ENCODE measurements at regions not wholly inside any gene's neighbourhood (a gene's known extent, or its start where the extent isn't known, plus 50 kb on each side); places are given as distances from the start of the nearest gene placed in this dataset.

- no peak for DNase-seq (ENCODE audit: low spot score)
These were observed 265.9 kb downstream of the TJP1 start for GRCh38 chr15:29556380-29556779.

GRCh38 chr15:29554531-29554930 lies 267.7 kb downstream of the TJP1 start:
- no peak for DNase-seq (ENCODE audit: low spot score)

- DNase-seq (ENCODE audit: low spot score): no peak
These were observed 271.3 kb downstream of the TJP1 start for GRCh38 chr15:29550834-29551465.

DNA sequence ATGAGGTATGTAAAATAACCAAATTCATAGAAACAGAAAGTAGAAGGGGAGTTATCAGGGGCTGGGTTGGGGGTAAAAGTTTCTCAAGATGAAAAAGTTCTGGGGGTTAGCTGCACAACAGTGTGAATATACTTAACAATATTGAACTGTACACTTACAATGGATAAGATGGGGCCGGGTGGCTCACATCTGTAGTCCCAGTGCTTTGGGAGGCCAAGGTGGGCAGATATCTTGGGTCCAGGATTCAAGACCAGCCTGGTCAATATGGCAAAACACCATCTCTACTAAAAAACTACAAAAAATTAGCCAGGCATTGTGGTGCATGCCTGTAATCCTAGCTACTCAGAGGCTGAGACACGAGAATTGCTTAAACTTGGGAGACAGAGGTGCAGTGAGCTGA lies 274.3 kb downstream of the TJP1 start:
- DNase-seq (ENCODE audit: low spot score): no peak

DNA sequence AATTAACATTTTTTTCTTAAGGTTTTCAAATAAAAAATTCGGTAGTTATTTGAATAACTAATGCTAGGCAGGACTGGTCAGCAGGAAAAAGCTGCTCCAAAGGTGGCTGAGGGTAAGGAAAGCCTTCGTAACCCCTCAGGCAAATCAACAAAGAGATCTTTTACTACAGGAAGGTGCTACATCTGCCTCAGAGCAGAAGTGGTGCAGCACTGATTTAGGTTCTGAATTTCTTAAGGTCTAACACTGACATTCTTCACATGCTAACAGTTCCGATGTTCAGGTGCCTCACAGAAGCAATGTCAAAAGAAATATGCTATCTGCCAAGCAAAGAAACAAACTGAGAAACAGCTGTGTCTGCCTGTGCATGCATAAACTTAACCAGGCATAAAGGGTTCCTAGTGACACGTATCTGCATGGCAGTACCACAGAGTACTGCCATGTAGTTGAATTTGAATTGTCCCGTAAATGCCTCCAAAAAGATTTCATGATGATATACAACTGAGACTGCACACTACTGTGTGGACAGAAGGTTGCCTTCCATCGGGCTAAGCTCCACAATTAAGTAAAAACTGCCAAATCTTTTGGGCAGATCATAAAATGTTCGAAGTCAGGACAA lies 275.0 kb upstream of the NSMCE3 start:
- no peak for DNase-seq (ENCODE audit: low spot score)

DNA sequence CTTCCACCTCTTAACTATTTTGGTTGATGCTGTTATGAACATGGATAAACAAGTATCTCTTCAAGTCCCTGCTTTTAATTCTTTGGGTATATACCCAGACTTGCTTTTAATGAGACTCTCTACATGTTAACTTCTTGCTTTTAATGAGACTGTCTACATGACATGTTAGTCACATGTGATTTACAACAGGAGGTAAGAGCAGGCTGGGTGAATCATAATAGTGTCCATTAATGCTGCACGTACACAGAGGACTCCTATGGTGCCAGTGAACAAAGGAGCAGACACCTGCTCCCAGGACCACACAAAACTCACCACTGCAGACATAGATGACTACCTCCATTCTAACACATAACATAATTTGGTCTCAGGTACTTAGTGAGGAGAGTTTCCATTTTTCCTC lies 273.4 kb upstream of the NSMCE3 start:
- DNase-seq (ENCODE audit: low spot score): no peak

DNA sequence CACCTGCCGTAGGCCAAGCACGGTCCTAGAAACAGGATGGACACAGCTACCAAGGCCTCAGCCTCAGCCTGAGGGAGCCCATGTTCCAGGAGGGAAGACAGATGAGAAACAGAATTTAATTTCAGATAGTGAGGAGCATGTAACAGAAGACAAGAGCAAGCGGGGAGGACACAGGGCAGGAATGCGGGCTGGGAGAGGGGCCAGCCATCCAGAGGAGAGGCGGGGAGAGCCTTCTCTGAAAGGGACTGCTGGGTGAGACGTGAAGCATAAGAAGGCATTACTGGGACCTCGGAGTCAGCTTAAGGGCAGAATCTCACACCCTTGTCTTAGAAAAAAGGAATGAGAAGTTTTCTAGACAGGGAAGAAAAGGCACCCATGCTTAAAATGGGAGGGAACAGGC lies 271.7 kb upstream of the NSMCE3 start:
- no peak for DNase-seq (ENCODE audit: low spot score)

- DNase-seq (ENCODE audit: low spot score): no peak
These were observed 270.9 kb upstream of the NSMCE3 start for GRCh38 chr15:29540479-29540878.

DNA sequence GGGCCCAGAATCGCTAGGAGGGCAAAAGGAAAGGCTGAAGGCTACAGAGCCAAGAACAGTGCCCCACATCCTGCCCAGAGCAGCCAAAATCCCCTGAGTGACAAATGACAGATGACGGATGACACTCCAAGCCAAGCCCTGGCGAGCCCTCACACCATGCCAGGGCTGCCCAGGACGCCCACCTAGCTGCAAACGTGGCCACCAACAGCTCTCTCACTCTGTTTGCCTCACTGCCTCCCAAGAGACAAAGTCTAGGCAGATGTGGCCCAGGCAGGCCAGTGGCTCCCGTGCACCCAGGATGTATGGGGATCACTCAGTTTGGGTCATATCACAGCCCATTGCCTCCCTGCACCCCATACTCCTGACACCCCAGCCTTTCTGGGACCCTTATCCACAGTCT lies 270.1 kb upstream of the NSMCE3 start:
- no peak for DNase-seq (ENCODE audit: low spot score)

- DNase-seq (ENCODE audit: low spot score): no peak
These were observed 268.4 kb upstream of the NSMCE3 start for GRCh38 chr15:29538044-29538443.

DNA sequence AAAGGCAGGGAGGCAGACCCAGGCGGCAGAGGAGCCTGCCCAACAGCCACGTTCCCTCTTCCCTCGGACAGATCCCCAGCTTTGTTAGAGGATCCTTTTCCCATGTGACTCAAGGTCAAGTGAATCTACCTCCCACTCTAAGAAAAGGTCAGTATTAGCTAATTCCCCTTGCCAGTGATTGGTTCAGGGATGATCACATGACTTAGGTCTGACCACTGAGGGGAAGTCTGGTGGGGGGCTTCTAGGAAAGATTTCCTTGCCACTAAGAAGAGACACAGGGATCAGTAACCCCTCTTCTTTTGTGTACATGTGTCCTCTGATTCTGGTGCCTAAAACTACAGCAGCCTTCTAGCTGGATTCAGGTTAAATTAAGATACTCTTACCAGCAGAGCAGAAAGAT lies 266.3 kb upstream of the NSMCE3 start:
- no peak for DNase-seq (ENCODE audit: low spot score)

- DNase-seq (ENCODE audit: low spot score): no peak
These were observed 264.8 kb upstream of the NSMCE3 start for GRCh38 chr15:29534378-29534777.

DNA sequence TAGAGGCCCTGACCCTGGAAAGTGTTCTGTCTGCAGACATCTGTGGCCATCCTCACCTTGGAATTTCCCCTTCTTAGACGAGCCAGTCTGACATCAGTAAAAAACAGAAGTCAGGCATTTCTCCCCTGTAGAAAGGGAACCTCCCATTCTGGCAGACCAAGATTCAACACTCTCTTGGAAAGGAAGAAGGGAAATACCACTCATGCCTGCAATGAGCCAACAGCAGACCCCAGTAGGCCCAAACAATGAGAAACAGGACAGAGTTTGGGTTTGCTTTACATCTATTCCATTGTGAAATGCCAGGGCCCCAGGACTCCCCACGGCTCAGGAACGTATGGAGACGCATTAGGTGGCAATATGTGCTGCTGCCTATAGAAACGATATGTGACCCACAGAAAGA lies 264.0 kb upstream of the NSMCE3 start:
- DNase-seq (ENCODE audit: low spot score): no peak

GRCh38 chr15:29532296-29532695 lies 262.7 kb upstream of the NSMCE3 start:
- no peak for DNase-seq (ENCODE audit: low spot score)

- DNase-seq (ENCODE audit: low spot score): no peak
These were observed 261.3 kb upstream of the NSMCE3 start for GRCh38 chr15:29530966-29531365.

DNA sequence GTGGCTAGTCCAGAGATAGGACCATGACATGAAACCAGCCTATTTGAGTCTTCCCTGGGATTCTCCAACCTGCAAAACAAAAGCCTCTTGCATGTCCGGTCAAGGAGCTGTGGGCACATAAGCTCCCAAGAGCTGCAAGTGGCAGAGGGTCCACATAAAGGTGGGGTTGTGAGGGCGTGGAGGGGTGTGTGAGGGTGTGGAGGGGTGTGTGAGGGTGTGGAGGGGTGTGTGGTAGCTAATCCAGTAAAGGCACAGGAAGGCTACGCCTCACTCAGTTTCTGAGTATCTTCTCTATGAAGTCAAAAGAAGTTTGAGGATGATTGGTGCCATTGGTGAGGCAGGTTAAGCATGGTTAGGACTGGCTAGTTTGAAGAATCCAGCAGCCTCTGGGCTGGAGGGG lies 259.4 kb upstream of the NSMCE3 start:
- DNase-seq (ENCODE audit: low spot score): no peak

GRCh38 chr15:29528276-29528675 lies 258.7 kb upstream of the NSMCE3 start:
- no peak for DNase-seq (ENCODE audit: low spot score)

- DNase-seq (ENCODE audit: low spot score): no peak
These were observed 257.2 kb upstream of the NSMCE3 start for GRCh38 chr15:29526802-29527201.

- no peak for DNase-seq (ENCODE audit: low spot score)
These were observed 253.0 kb upstream of the NSMCE3 start for GRCh38 chr15:29522373-29523276.

DNA sequence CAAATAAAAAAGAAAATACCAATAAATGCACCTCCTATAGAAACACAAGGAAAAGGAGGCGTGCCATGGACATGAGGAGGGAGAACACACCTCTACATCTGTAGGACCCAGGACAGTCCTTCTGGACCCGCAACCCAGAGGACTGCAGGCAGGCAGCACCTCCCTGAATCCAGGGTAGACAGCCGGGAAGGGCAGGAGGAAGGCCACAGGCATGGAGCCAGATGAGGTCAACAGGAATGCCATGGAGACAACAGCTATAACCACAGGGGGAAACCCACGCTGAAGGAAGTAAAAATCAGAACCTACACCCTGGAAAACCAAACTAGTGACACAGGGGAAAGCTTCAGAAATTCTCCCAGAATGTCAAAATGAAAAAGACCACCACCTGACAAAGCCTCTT lies 248.8 kb upstream of the NSMCE3 start:
- no peak for DNase-seq (ENCODE audit: low spot score)

GRCh38 chr15:29517829-29518228 lies 248.2 kb upstream of the NSMCE3 start:
- no peak for DNase-seq (ENCODE audit: low spot score)

DNA sequence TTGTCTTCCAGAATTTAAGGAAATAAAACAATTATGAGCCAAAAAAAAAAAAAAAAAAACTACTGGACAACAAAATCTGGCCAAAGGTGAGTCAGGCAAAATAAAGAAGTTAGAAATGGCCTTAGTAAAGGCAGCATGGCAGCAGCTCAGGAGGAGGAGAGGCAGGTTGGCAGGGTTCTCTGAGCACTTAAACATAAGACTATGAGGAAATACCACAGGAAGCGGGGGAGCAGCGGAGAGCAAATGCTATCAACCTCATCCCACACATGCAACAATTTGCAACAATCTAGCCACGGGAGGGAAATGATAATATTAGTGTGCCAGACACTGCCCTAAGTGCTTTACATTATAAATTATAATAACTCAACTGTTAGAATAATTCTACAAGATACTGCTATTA lies 247.3 kb upstream of the NSMCE3 start:
- no peak for DNase-seq (ENCODE audit: low spot score)

GRCh38 chr15:29514926-29515325 lies 245.3 kb upstream of the NSMCE3 start:
- DNase-seq (ENCODE audit: low spot score): no peak
